CD14-positive monocyte (primary cell): ENCODE measurements at regions not wholly inside any gene's neighbourhood (a gene's known extent, or its start where the extent isn't known, plus 50 kb on each side); places are given as distances from the start of the nearest gene placed in this dataset.

ENCODE experiments used
- DNase-seq, 3 donors: peaks; one replicate each; pipeline ENCODE4 v3.0.0-alpha.2; 2011 to 2022
- H2AFZ ChIP-seq: 2 replicates; pipeline ENCODE4 v1.6.0; 2012; ENCODE audit warnings: mild to moderate bottlenecking, low read depth, low read length, inconsistent platforms; ENCODE audit not compliant: insufficient read depth, poor library complexity, severe bottlenecking
- H3K27ac ChIP-seq, 2 donors: 1 replicate in 1 of 2; 2 replicates in 1 of 2; pipeline ENCODE4 v1.5.1; 2012 to 2013; ENCODE audit warnings: low read length in 2 of 2, control low read depth in 1 of 2, inconsistent platforms in 1 of 2, low read depth in 1 of 2, mild to moderate bottlenecking in 1 of 2
- H3K27me3 ChIP-seq, 2 donors: one replicate each; pipeline versions ENCODE4 v1.6.0 to v1.6.1; 2011 to 2013; ENCODE audit warnings: low read length in 2 of 2; ENCODE audit not compliant: control insufficient read depth in 2 of 2, insufficient read depth in 2 of 2
- H3K36me3 ChIP-seq, 2 donors: replicated peaks in 1 of 2; 1 replicate in 1 of 2; 2 replicates in 1 of 2; pipeline versions ENCODE4 v1.5.1 to v1.6.1; 2012 to 2013; ENCODE audit warnings: low read length in 2 of 2, control low read depth in 1 of 2, inconsistent platforms in 1 of 2, mild to moderate bottlenecking in 1 of 2; ENCODE audit not compliant: insufficient read depth in 2 of 2, control insufficient read depth in 1 of 2
- H3K4me1 ChIP-seq, 2 donors: 1 replicate in 1 of 2; 2 replicates in 1 of 2; pipeline versions ENCODE4 v1.5.1 to v1.6.1; 2012 to 2013; ENCODE audit warnings: low read length in 2 of 2, control low read depth in 1 of 2, inconsistent platforms in 1 of 2, mild to moderate bottlenecking in 1 of 2, moderate library complexity in 1 of 2; ENCODE audit not compliant: insufficient read depth in 2 of 2, control insufficient read depth in 1 of 2
- H3K4me2 ChIP-seq: replicated peaks from 2 replicates; pipeline ENCODE3; 2012; ENCODE audit warnings: low read length, moderate library complexity, mild to moderate bottlenecking; ENCODE audit not compliant: poor library complexity, severe bottlenecking; ENCODE audit errors: extremely low read depth
- H3K4me3 ChIP-seq, 3 experiments: fragments of 200-600 bp in 1 of 3; sonication (generic) in 1 of 3; replicated peaks in 1 of 3; 1 replicate in 2 of 3; 2 replicates in 1 of 3; pipeline ENCODE4 v1.5.1; 2011 to 2013; ENCODE audit warnings: low read length in 3 of 3, mild to moderate bottlenecking in 3 of 3, control low read depth in 2 of 3, low read depth in 2 of 3, inconsistent platforms in 1 of 3, moderate library complexity in 1 of 3
- H3K79me2 ChIP-seq: 2 replicates; pipeline ENCODE4 v1.6.0; 2012; ENCODE audit warnings: mild to moderate bottlenecking, control low read depth, inconsistent platforms, low read length, moderate library complexity; ENCODE audit not compliant: insufficient read depth
- H3K9ac ChIP-seq: 2 replicates; pipeline ENCODE4 v1.6.0; 2017; ENCODE audit warnings: low read length, mild to moderate bottlenecking; ENCODE audit not compliant: insufficient read depth, poor library complexity, severe bottlenecking
- H3K9me3 ChIP-seq, 2 donors: replicated peaks in 1 of 2; 1 replicate in 1 of 2; 2 replicates in 1 of 2; pipeline versions ENCODE4 v1.5.1 to v1.6.1; 2012 to 2013; ENCODE audit warnings: low read length in 2 of 2, control low read depth in 1 of 2; ENCODE audit not compliant: control insufficient read depth in 1 of 2, insufficient read depth in 1 of 2
- H4K20me1 ChIP-seq: 2 replicates; pipeline ENCODE4 v1.6.0; 2012; ENCODE audit warnings: mild to moderate bottlenecking, low read length, control low read depth, moderate library complexity; ENCODE audit not compliant: insufficient read depth
- H3K27ac Mint-ChIP-seq, 7 donors: one replicate each; pipeline ENCODE4 v1.8.0; 2020; ENCODE audit warnings: mild to moderate bottlenecking in 7 of 7, mixed read lengths in 7 of 7, moderate library complexity in 6 of 7, inconsistent platforms in 2 of 7
- H3K27me3 Mint-ChIP-seq, 3 donors: one replicate each; pipeline ENCODE4 v1.8.0; 2021 to 2022; ENCODE audit warnings: low read depth in 3 of 3, mild to moderate bottlenecking in 3 of 3, mixed read lengths in 3 of 3, moderate library complexity in 3 of 3, inconsistent platforms in 1 of 3
- H3K36me3 Mint-ChIP-seq, 2 donors: one replicate each; pipeline ENCODE4 v1.8.0; 2020; ENCODE audit warnings: mixed read lengths in 2 of 2, inconsistent platforms in 1 of 2, mild to moderate bottlenecking in 1 of 2
- H3K4me1 Mint-ChIP-seq: one replicate; pipeline ENCODE4 v1.8.0; 2020; ENCODE audit warnings: mild to moderate bottlenecking, mixed read lengths
- H3K4me3 Mint-ChIP-seq, 2 donors: one replicate each; pipeline ENCODE4 v1.8.0; 2020; ENCODE audit warnings: mild to moderate bottlenecking in 2 of 2, mixed read lengths in 2 of 2, moderate library complexity in 1 of 2
- H3K9me3 Mint-ChIP-seq, 7 donors: one replicate each; pipeline ENCODE4 v1.8.0; 2020 to 2022; ENCODE audit warnings: mixed read lengths in 7 of 7, mild to moderate bottlenecking in 6 of 7, moderate library complexity in 6 of 7, inconsistent platforms in 2 of 7
- WGBS: methylation state at CpG from one replicate; pipeline ENCODE4 v1.1.5; 2013; ENCODE audit warnings: missing lambda C conversion rate; ENCODE audit not compliant: insufficient coverage; 5-methylcytosine and 5-hydroxymethylcytosine counted together
- intact Hi-C, 2 donors: fragments of 100-400 bp; cut with micrococcal nuclease; formaldehyde crosslinking; loops; one replicate each; pipeline versions ENCODE4 v1.15.0 to v1.15.1; 2023
- TF ChIP-seq, protein P1 (sequence below): fragments of 200-600 bp; IDR thresholded peaks from one replicate; pipeline ENCODE4 v1.8.0; 2022; ENCODE audit warnings: antibody characterized with exemption, mild to moderate bottlenecking

GRCh38 chr13:63551731-63552130 is 2136.1 kb upstream of the PCDH20 start:
- Histone ChIP-seq H3K4me2 (no peak overlapping the region), H2AFZ (no peak overlapping the region), H3K79me2 (no peaks in the 10 kb centered on the region), H3K27ac (no peak overlapping the region), H3K4me3 (no peak overlapping the region), H4K20me1 (no peaks in the 10 kb centered on the region), H3K36me3 (no peaks in the 10 kb centered on the region), H3K27me3 (no peaks in the 10 kb centered on the region), H3K4me1 (no peaks in the 10 kb centered on the region), H3K9ac (no peak overlapping the region), H3K9me3 (peaks cover under 1 to 2% of the 10 kb centered on the region in 2 donors)
- intact Hi-C loops = no loop called here
- H3K9me3 Mint-ChIP-seq = peaks cover 0 to 12% (median 0%) of the 10 kb centered on the region in 7 donors
- H3K36me3 Mint-ChIP-seq = no peaks in the 10 kb centered on the region
- H3K27ac Mint-ChIP-seq = no peak overlapping the region
- WGBS = 83% methylated on average over 2 of the region's 3 CpGs
- TF ChIP-seq, protein P1, sequence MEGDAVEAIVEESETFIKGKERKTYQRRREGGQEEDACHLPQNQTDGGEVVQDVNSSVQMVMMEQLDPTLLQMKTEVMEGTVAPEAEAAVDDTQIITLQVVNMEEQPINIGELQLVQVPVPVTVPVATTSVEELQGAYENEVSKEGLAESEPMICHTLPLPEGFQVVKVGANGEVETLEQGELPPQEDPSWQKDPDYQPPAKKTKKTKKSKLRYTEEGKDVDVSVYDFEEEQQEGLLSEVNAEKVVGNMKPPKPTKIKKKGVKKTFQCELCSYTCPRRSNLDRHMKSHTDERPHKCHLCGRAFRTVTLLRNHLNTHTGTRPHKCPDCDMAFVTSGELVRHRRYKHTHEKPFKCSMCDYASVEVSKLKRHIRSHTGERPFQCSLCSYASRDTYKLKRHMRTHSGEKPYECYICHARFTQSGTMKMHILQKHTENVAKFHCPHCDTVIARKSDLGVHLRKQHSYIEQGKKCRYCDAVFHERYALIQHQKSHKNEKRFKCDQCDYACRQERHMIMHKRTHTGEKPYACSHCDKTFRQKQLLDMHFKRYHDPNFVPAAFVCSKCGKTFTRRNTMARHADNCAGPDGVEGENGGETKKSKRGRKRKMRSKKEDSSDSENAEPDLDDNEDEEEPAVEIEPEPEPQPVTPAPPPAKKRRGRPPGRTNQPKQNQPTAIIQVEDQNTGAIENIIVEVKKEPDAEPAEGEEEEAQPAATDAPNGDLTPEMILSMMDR = no peak
- no peaks in the 10 kb centered on the region for H3K27me3 Mint-ChIP-seq
- no peak for DNase-seq
- H3K4me1 Mint-ChIP-seq = no peaks in the 10 kb centered on the region
- no peak overlapping the region for H3K4me3 Mint-ChIP-seq

GRCh38 chr13:63546524-63546923 is 2130.9 kb upstream of the PCDH20 start:
- H3K4me3 Mint-ChIP-seq = no peak overlapping the region
- H3K27me3 Mint-ChIP-seq = no peaks in the 10 kb centered on the region
- H3K9me3 Mint-ChIP-seq = peaks cover 0 to 14% (median 2%) of the 10 kb centered on the region in 7 donors

More at GRCh38 chr13:63546524-63546923, 2130.9 kb upstream of the PCDH20 start:
- intact Hi-C loops = no loop called here
- Histone ChIP-seq H3K27me3 (no peaks in the 10 kb centered on the region), H3K4me3 (no peak overlapping the region), H4K20me1 (no peaks in the 10 kb centered on the region), H3K36me3 (no peaks in the 10 kb centered on the region), H2AFZ (no peak overlapping the region), H3K4me1 (no peaks in the 10 kb centered on the region), H3K27ac (no peak overlapping the region), H3K4me2 (no peak overlapping the region), H3K9me3 (peaks cover 7 to 8% of the 10 kb centered on the region in 2 donors), H3K9ac (no peak overlapping the region), H3K79me2 (no peaks in the 10 kb centered on the region)
- no peak for DNase-seq
- Mint-ChIP-seq H3K27ac (no peak overlapping the region), H3K36me3 (no peaks in the 10 kb centered on the region), H3K4me1 (no peaks in the 10 kb centered on the region)
- WGBS = no CpG with 5 or more reads among the region's 2 CpGs
- TF ChIP-seq, protein P1 = no peak
